GM20000 (cell line): ENCODE measurements at regions not wholly inside any gene's neighbourhood (a gene's known extent, or its start where the extent isn't known, plus 50 kb on each side); places are given as distances from the start of the nearest gene placed in this dataset.

ENCODE experiments used
- DNase-seq: peaks from one replicate; pipeline ENCODE4 v3.0.0; 2012; ENCODE audit warnings: low spot score
- TF ChIP-seq, protein P1 (sequence below): IDR thresholded peaks from 2 replicates; pipeline ENCODE4 v1.5.1; 2012; ENCODE audit warnings: mild to moderate bottlenecking, control low read depth; ENCODE audit errors: extremely low read depth, missing control alignments

GRCh38 chr22:27372969-27373670 lies 428.4 kb downstream of the MN1 start:
- TF ChIP-seq, protein P1, sequence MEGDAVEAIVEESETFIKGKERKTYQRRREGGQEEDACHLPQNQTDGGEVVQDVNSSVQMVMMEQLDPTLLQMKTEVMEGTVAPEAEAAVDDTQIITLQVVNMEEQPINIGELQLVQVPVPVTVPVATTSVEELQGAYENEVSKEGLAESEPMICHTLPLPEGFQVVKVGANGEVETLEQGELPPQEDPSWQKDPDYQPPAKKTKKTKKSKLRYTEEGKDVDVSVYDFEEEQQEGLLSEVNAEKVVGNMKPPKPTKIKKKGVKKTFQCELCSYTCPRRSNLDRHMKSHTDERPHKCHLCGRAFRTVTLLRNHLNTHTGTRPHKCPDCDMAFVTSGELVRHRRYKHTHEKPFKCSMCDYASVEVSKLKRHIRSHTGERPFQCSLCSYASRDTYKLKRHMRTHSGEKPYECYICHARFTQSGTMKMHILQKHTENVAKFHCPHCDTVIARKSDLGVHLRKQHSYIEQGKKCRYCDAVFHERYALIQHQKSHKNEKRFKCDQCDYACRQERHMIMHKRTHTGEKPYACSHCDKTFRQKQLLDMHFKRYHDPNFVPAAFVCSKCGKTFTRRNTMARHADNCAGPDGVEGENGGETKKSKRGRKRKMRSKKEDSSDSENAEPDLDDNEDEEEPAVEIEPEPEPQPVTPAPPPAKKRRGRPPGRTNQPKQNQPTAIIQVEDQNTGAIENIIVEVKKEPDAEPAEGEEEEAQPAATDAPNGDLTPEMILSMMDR = no peak
- no peak for DNase-seq

GRCh38 chr22:27377501-27378295 lies 423.9 kb downstream of the MN1 start:
- TF ChIP-seq, protein P1 = no peak
- no peak for DNase-seq

DNA sequence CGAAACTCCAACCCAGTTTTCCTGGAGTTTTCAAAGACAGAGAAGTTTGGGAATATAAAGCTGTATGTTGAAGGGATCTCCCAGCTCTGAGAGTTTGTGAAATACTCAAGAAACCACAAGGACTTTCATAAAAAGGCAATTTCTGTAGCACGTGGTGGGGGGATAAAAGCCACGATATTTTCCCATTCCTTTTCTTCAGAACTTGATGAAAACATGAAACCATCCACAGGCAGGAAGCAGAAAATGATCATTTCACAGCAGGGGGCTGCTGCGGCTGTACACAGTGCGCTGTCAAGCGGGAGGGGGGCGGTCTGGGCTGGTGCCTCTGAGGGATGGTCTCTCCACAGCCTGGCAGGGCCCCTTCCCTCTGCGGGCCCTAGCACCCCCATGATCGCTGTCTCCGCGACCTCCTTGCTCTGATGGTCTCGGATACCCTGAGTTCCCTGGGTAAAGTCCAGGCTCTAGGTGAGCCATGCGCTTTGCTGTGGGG lies 423.2 kb downstream of the MN1 start:
- no peak for DNase-seq
- TF ChIP-seq, protein P1 = no peak

GRCh38 chr22:27378995-27379394 lies 422.6 kb downstream of the MN1 start:
- DNase-seq = no peak
- TF ChIP-seq, protein P1 = no peak

GRCh38 chr22:27380855-27381254 lies 420.7 kb downstream of the MN1 start:
- no peak for DNase-seq
- TF ChIP-seq, protein P1 = no peak

DNA sequence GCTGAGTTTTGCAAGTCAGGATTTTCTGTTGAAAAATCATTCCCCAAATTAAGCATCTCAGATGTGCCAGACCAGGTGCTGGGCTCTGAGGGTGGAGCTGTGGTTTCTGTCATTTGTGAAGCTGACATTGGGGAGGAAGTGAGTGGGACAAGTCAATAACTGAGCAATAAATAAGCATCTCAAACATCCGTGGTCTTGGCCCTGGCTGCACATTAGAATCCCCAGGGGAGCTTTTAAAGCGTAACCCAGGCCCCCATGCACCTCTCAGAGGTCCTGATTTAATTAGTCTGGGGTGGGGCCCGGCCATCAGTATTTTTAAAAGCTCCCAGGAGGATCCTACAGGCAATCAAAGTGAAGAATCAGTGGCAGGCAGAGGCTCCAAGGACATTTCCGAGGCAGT lies 420.0 kb downstream of the MN1 start:
- no peak for DNase-seq

More for the DNA sequence above, 420.0 kb downstream of the MN1 start:
- TF ChIP-seq, protein P1 = no peak
